Stimulated activated CD8-positive, alpha-beta memory T cell treated with anti-CD3 and anti-CD28 coated beads, Interleukin-15, amount 100 ng/mL, for 4 hours (primary cell): ENCODE measurements at regions not wholly inside any gene's neighbourhood (a gene's known extent, or its start where the extent isn't known, plus 50 kb on each side); places are given as distances from the start of the nearest gene placed in this dataset.

Experiments used
- DNase-seq, 2 donors: peaks; one replicate each; pipeline ENCODE4 v3.0.0-alpha.2; 2020; ENCODE audit warnings: low read depth in 2 of 2

DNA sequence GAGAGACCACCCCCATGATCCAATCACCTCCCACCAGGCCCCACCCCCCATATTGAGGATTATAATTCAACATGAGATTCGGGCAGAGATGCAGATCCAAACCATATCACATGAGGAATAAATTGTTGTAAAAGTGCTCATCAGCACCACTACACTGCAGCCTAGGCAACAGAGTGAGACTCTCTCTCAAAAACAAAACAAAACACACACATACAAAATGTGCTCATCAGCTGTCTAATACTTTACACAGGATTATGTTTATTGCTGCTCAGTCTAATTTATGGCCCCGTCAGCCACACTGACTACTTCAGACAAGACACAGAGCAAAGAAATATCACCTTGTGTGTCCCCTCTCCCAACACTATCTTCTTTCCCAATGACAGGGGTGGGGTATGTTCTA lies 72.9 kb upstream of the PPM1J start:
- DNase-seq: no peak

DNA sequence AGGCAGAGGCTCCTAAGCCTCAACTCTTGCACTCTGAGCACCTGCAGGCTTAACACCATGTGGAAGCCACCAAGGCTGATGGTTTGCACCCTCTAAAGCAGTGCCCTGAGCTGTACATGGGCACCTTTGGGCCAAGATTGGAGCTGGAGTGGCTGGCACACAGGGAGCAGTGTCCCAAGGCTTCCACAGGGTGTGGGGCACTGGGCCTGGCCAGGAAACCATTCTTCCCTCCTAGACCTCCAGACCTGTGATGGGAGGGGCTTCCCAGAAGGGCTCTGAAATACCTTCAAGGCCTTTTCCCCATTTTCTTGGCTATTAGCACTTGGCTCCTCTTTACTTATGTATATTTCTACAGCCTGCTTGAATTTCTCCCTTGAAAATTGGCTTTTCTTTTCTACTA lies 67.9 kb upstream of the PPM1J start:
- no peak for DNase-seq

DNA sequence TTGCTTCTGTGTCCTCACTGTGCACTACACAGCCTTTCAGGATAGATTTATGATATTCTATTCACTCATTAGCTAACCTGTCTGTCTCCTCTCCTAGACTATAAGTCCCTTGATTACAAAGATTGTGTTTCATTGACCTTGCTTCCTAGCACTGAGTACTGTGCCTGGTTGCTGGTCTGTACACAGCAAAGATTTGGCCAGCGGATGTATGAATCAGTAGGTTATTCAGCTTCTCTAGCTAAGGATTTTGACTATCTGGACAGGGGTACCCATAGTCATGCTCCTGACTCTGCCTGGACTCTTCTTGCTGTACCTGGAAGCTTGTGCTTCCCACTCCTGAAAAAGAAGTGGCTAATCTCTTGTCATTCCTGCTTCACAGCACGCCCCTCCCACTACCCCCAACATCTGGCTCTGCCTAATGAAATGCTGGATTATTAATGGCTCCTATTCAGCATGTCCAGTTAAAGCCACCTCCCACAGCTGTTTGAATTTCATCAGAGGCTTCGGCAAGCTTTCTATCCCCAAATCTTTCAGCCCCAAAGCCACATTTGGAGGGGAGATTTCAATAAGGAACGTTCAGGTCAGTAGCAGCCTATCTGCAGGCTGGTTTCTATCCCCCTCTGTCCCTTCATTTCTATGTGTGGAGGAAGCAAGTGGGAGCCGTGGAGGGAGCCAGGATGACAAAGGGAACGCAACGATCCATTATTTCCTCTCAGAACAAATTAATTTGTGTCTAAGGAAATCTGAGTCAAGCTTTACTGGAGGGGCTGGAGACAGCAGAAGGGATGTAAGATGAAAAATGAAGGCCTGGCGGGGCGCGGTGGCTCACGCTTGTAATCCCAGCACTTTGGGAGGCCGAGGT lies 64.8 kb upstream of the PPM1J start:
- no peak for DNase-seq

DNA sequence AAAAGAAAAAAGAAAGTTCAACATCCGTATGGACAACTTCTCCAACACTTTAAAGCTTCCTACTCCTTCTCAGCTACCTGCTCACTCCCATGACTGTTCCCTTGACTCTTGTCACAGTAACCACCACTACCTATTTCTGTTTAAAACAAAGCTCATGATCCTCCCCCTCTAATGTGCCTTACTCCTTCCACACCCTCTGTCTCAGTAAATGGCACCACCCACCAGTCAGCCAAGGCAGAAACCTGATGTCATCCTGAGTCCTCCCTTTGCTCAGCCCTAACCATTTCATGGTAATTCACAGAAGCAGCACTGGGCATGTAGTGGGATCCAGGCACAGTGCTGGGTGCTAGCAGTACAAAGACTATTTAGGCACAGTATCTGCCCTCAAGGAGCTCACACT lies 63.0 kb upstream of the PPM1J start:
- no peak for DNase-seq

DNA sequence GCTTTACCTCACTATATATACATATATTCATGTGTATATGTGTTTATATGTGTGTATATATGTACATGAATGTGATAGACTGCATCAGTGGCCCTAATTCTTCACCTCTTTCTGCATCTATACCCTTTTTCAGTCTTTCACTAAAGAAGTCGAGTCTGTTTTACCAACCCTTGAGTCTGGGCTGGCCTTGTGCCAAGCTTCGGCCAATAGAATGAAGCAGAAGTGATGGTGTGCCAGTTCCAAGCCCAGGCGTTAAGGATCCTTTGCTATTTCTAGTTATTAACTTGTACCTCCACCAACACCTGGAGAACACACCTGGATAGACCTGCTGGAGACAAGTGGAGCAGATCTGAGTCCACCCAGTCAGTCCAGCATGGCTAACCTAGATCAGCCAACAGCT lies 61.6 kb upstream of the PPM1J start:
- DNase-seq: no peak

- no peak for DNase-seq
Observed at GRCh38 chr1:112772781-112773180, 57.6 kb upstream of the PPM1J start.

GRCh38 chr1:112770724-112771123 lies 55.6 kb upstream of the PPM1J start:
- DNase-seq: no peak

GRCh38 chr1:112769611-112770010 lies 54.5 kb upstream of the PPM1J start:
- DNase-seq: no peak

DNA sequence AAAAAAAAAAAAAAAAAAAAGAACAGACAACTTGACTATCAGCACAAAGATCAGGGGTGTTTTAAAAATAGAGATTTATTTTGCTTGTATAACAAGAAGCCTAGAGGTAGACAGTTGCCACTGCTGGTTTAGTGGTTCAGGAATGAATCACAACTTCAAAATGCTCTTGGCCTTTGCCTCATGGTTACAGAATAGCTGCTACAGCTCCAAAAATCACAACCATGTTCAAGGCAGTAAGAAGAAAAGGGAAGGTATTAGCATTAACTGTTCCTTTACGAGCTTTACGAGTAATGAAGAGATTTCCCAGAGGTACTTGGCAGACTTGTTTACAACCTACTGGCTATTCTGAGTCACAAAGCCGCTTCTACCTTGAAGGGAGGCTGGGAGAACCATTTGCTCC lies 52.5 kb upstream of the PPM1J start:
- DNase-seq: no peak
